NCI-H1417 treated with DMSO at 0.1 percent for 48 hours (cell line): ENCODE measurements at regions not wholly inside any gene's neighbourhood (a gene's known extent, or its start where the extent isn't known, plus 50 kb on each side); places are given as distances from the start of the nearest gene placed in this dataset.
"Not testable (repeated sequence)": the region's sequence is repeated elsewhere in the genome, so short reads cannot be mapped to it uniquely, and the experiment has no call there.

Experiments
- DNase-seq: peaks from one replicate; lab custom pipeline; 2025; lab: John Stamatoyannopoulos, UW

DNA sequence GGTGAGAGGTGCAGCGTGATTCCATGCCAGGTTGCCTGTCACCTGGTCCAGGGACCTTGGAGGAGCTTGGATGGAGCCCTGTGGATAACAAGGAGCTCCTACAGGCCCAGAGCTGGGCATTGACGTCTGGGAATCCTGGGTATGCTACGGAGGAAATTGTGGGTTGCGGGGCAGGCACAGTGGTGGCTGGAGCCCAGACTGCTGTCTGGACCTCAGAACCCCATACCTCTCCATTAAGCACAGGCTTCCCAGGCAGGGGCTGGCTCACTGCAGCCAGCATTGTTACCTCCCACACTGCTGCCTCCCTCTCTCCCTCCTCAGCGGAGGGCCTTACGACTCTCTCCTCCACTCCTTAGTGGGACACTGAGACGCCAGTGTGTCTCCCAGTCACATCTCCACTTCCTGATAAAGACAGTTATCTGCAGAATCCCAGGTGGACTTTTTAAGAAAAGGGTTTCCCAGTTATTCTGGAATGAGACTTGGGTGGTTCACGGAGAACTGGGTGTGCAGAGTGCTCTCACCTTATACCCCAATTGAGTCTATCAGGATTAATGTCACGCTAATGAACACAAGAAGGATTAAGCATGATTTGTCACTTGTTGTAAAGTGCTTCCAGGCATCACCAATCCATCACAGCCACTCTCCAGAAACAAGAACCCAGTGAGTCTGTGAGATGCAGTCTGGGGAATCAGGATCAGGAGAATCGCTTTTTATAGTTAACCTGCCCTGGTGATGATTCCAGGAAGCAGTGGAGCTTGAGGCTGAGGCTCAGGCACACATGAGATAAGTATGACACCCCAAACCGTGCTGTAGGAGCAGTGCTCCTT is 309.4 kb downstream of the RPS24 start:
- no peak for DNase-seq

DNA sequence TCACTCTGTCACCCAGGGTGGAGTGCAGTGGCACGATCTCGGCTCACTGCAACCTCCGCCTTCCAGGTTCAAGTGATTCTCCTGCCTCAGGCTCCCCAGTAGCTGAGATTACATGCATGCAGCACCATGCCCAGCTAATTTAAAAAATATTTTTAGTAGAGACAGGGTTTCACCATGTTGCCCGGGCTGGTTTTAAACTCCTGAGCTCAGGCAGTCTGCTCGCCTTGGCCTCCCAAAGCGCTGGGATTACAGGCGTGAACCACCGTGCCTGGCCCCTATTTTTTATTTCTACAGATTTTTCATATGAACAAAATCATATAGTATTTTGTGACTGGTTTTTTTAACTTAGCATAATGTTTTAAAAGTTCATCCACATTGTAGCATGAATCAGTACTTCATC is 310.6 kb downstream of the RPS24 start:
- DNase-seq, result not testable (repeated sequence)

DNA sequence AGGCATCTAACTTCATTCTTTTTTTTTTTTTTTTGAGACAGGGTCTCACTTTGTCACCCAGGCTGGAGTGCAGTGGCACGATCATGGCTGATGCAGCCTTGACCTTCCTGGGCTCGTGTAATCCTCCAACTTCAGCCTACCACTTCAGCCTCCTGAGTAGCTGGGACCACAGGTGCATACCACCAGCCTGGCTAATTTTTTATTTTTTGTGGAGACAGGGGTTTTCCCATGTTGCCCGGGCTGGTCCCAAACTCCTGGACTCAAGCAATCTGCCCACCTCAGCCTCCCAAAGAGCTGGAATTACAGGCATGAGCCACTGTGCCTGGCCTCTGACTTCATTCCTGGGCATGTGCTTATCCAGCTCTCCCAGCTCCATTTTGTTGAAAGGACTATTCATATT is 311.9 kb downstream of the RPS24 start:
- not testable (repeated sequence) for DNase-seq

DNA sequence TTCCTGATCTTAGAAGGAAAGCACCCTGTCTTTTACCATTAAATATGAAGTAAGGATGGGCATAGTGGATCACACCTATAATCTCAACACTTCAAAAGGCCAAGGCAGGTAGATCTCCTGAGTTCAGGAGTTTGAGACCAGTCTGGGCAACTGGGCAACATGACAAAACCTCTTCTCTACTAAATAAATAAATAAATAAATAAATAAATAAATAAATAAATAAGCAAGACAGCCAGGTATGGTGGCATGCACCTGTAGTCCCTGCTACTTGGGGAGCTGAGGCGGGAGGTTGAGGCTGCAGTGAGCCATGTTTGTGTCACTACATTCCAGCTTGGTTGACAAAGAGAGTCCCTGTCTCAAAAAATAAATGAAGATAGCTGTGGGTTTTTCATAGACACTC is 313.1 kb downstream of the RPS24 start:
- DNase-seq, result no peak

DNA sequence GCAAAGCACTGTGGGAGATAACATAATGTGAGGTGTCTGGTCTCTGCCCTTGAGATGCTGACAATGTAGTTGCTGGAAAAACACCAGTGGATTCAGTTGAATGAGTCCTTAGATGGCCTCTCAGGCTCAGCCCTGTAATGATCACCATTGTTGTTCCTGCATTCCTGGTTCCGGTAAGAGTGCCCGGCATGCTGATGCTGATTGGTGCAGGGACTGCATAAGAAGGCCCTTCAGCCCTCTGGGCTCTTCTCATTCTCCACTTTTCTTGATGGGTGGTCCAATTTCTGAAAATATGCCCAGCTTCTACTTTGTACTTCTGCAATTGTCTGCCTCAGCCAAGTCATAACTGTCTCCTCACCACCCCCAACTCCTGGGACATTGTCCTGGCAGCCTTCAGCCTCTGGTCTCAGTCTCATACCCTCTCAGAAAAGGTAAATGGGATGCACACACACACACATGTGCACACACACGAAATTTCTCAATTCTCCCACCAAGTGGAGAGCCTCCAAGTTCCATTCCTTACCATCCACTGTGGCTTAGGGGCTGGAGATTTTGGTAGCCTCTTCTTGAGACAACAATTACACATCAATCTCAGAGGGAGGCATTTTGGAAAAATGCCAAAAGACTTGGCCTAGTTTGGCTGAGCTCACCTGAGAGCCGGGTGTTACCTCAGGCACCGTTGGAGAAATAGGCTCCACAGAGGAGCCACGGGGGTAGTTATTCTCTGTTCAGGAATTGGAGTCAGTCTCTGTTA is 314.9 kb downstream of the RPS24 start:
- DNase-seq, result no peak

DNA sequence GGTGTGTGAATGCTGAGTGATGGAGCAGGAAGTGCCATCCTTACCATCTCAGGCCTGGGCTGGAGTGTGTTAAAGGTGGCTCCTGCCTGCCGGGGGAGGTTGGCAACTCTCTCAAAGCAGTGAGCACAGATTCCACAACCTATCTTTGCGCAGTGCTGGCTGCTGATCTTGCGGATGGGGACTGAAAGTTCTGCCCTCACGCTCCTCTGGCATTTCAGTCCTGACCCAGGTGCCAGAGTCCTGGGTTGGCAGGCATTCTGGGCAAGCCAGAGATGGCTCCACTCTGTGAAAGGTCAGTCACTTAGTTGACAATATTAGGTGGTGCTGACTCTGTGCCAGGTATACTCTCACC is 315.5 kb downstream of the RPS24 start:
- DNase-seq, result no peak

DNA sequence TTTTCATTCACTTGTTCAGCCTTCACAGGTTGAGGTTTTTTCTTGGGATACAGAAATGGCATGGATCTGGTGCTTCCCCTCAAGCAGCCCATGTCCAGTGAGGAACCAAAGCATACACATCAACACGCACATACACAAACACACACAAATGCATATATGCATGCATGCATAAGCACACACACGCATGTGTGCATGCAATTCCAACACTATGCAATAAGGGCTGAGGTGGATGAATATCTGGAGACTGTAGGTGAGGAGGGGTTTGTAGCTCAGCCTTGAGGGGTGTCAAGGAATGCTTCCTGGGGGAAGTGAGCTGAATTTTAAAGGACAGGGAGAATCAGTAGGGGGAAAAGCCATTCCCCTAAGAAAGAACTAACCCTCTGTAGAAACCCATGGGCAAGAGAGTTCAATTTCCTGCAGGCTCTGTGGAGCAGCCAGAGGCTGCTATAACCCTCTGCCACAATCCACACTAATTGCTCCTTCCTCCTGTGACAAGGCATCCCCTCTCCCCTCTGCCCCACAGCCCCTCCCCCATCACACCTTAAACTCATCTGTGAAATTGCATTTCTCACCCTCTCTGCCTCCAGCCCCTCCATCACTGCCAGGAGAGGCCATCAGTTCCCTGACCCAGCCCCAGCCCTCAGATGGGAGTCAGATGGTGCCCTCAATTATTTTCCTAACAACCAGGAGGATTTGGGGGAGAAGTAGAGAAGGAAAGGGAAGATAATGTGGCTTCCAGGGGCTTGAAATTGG is 316.4 kb downstream of the RPS24 start:
- no peak for DNase-seq

DNA sequence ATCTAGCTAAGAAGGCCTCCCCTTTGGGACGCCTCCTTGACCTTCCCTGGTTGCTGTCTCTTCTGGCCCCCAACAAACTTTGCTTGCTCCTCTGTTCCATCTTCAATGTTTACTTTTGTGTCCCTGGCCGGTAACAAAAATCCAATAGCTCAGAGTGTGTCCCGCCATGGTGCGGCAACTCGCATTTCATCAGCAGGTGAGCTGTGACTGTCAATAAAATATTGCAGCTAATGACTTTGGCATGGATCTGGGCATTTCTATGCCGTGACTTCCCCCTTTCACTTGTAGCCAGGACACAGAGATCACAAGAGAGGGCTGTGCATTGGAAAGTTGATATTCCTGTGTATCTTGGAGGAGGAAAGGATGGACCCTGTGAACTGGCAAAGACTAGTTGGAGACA is 317.6 kb downstream of the RPS24 start:
- DNase-seq, result no peak

DNA sequence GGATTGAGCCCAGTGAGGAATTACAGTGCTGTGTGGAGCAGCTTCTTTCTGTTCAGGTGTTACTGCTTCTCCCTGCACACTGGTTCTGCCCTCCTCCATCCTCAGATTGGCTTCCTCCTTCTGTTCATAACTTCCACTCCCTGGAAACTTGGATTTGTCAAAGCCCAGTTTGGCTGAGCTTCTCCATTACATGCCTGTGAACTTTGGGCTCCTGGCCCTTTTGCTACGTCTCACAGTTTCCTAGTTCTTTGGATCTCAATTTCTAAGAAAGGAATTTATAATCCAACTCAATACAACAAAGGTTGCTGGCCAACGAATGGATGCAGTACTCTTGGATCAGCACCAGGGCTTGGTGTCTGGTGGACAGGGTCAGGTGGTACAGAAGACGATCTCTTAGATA is 318.1 kb downstream of the RPS24 start:
- DNase-seq, result no peak

DNA sequence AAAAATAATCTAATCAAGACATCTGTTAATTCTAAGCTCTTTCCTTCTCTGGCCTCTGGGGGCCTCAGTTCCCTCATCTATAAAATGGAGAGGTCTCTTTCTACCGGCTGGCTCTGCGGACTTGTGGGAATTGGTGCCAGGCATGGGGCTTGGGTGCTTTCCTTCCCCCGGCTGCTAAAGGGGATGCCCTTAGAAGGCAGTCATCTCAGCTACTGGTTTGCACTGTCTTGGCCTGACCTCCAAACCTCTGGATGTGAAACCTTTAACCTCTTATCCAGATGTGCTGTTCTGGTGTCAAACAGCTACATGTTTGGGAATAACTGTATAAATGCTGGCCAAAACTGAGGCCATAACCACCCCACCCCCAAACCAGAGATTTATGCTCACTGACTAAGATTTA is 320.0 kb downstream of the RPS24 start:
- DNase-seq, result no peak

DNA sequence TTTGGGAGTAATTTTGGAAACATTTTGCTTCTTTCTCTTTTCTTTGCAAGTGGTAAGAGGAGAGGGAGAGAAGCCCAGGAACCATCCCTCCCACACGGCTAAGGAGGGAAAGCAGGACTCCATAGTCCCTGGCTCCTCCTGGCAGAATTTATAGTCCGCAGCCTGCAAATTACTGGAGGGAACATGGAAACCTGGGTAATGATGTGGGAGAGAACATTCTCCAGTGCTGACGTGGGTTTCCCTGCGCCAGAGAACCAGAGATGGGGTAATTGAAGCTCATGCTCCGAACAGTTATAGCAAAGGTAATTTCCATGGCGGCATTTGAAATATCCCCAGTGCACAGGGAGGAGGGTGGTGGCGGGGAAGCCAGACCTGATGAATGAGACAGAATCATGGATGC is 320.4 kb downstream of the RPS24 start:
- DNase-seq, result no peak

DNA sequence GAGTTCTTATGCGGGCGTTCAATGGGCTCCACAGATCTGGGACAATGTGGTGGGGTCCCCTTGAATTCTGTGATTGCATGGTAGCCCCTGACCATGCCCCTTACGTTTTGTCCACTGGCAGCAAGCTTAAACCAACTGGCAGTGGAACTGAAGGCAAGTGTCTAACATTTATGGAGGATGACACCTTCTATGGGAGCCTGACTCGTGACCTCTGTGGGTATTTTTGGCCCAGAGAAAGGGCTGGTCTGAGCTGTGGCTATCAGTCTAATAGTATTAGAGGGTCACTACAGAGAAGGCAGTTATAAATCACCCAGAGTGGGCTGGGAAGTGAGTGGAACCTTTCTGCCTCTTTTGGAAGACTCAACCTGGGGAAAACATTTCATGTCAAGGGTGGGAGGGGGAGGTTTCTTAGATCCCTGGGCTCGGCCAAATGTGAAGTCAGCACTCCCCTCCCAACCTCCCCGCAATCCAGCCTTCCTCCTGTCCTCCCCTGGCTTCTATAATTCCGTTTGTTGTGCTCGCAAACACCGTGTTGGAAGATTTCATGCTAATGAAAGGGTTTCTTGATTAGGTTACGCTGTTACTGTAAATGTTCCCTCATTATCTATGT is 322.7 kb downstream of the RPS24 start:
- DNase-seq, result no peak

DNA sequence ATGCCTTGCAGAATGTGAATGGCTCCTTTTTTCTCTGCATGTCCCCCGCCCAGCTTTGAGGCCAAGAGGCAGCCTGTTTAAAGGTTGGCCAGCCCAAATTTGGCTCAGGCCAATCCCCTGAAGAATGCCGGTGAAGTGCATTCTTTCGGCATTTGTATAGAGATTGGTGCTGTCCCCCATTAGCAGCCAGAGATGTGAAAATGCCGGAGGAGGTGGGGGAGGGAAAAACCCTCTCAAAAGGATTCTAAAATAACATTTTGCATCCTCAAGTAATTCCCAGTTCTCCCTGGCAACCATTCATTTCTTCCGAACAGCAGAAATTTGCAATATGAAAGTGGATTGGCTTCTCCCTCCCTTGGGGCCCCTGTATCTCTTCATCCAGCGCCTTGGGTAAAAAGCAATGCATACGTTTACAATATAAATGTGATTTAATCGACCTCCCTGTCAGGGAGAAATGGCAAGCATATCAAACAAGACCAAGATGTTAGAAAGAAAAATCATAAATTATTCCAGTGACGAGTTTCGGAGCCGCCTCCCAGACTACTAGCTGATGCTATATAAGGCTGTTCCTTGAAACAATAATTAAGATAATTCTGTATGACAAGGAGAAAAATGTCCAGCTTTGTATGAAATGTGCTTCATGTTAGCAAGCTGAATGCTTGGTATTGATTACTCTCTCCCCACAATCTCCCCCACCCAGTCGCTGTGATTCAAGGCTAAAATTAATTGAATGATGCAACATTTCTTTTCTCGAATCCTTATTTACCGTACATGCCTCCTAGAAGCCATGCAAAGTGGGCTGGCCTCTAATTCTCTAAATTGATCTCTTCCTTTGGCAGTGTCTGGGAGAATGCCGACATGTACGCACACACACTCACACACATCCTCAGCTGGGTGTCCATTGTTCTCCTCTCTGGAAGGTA is 323.7 kb downstream of the RPS24 start:
- no peak for DNase-seq

DNA sequence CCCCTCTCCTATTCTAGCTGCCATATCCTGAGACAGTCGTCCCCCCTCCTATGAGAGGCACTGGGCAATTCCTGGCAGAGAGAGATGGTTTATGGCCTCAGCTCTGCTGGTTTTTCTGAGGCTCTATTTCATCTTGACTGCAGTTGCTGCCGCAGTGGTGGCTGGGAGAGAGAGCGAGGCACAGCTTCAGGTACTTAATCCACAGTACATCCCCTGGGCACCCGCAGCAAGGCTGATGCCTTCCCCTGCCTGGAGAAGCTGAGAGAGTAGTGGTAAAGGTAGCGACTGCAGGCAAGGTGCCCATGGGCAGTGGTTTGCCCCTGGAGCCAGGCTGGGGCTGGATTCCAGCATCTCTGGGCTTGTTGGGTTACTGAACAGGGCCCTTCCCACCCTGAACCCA is 324.7 kb downstream of the RPS24 start:
- DNase-seq, result no peak

DNA sequence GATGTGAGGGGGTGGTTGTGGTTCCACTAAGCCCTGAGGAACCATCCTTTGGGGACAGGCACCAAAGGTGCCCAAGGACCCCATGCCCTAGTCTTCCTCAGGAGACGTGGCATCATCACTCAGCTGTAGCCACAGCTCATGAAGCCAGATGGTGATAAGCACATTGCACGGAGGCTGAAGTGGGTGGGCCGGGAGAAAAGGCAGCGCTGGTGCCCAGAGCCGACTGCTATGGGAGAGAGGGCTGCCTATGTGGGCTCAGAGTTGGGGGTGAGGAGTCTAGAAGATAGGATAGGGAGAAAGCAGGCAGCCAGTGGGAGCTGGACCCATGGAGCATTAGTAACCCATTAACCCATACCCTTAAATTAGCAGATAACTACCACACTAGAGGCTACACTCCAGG is 325.3 kb downstream of the RPS24 start:
- no peak for DNase-seq

DNA sequence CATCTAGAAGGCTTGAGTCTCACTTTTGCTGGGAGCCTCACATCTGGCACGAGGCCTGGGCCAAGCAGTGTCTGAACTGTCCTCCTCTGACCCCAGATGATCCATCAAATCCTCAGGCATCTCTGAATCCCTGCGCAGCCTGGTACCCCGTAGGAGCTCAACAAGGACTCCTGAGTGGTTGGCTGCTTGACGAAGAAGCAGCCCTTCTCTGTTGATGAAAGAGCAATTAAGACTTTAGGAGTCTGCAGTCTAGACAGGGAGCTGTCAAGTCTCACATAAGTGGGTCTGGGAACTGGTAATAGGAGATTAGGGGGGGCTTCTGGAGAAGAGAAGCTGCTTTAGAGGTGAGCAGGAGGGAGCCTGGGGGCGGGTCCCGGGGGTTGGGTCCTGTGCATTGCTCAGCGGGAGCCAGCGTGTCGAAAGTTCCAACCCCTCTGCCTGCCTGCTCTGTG is 326.0 kb downstream of the RPS24 start:
- DNase-seq, result no peak

DNA sequence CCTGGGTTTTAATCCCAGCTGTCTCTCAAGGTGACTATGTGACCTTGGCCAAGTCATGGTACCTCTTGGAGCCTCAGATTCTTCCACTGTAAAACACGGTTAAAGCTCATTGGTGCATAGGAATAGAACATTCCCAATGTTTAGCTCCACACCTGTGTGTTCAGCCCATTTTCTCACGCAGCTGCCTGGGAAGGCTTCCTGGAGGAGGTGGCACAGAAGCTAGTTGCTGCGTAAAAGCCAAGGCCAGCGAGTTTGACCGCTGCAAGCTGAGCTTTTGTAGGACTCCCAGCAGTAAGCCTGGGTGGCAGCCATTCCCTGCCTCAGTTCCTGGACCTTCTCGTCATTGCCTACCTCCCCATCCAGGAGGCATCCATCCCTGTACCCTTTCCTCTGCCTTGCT is 326.6 kb downstream of the RPS24 start:
- no peak for DNase-seq

DNA sequence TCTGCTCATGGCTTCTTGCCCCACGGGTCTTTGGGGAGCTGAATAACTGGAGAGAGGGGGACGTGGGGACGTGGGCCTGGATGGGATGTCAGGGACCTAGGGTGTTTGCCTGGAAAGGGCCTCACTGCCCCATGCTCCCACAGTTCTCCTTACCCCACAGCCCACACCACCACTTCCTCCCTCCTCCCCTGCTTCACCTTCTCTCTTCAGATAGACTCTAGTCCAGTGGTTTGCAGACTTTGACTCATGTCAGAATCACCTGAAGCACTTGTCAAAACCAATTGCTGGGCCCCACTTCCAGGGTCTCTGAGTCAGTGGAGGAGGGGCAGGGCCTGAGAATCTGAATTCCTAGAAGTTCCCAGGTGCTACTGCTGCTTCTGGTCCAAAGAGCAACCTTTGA is 327.4 kb downstream of the RPS24 start:
- DNase-seq, result no peak

DNA sequence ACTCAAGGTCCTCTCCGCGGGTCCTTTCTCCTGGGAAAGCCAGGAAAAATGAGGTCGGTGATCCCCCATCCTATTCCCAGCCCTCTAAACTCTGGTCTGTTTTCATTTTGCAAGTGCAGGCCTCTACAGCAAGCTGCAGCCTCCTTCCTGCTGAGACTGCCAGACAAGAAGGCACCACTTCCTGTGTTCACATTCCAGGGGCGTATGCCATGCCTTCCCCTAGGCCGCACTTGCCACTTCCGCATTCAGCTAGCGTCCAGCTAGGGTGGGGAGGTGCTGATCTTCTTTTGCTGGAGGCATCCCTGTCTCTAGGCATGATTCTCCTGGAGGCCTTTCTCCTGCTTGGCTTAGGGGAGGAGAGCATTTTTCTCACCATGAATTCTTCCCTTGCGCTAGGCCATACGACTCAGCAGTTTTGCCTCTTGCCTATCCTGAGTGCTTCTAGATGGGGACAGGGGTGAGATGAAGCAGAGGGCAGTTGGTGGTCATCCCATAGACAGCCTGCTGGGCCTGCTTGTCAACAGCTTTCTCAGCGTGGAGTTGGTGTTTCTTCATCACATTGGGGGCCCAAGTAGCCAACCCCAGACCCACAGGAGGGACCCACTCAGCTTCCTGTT is 328.9 kb downstream of the RPS24 start:
- DNase-seq, result no peak

DNA sequence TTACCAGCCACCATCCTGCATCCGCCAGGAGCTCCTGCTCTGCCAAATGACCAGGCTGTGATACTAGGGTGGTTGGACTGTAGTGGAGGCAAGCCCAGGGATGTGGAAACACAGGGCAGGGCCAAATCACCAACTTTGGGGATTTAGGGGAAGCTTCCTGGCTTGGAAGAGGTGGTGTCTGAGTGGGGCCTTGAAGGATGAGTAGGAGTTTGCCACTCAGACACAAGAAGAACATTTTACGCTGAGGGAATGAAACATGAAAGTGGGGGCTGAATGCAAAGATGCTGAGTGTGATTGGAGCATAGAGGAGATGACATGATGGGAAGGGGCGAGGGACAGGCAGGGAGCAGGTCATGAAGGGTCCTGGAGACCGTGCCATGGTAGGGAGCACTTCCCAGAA is 329.5 kb downstream of the RPS24 start:
- DNase-seq, result no peak

DNA sequence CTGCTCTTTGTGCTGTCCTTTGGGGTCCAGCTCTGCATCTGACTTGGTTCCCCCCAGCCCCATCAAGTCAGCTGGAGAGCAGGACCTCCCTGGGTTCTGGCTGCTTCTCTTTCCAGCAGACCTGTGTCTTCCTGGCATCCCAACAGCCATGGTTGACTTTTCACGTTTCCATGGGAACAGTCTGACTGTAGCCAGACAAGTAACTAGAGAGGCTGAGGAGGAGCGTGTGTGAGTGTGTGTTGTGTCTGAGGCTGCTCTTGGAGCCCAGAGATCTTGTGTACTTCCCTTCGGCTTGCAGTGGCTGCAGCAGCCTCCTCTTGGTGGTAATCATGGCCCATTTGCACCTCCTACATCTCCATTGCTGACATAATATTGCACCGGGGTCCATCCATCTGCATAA is 332.0 kb downstream of the RPS24 start:
- no peak for DNase-seq
